ENCODE measurements at regions not wholly inside any gene's neighbourhood (a gene's known extent, or its start where the extent isn't known, plus 50 kb on each side); places are given as distances from the start of the nearest gene placed in this dataset.

- TF ChIP-seq CTCF (conservative IDR thresholded peaks at IDR 0.05; ENCODE audit: low read depth, low read length) (no peak), EZH2phosphoT487 (IDR thresholded peaks at IDR 0.05; ENCODE audit: borderline replicate concordance, low read length) (no peak)
These were observed 335.7 kb upstream of the CDH7 start for GRCh38 chr18:65415098-65415497.

Data from PC-3 (cell line).